ENCODE measurements at regions not wholly inside any gene's neighbourhood (a gene's known extent, or its start where the extent isn't known, plus 50 kb on each side); places are given as distances from the start of the nearest gene placed in this dataset.
"Not testable (repeated sequence)": the region's sequence is repeated elsewhere in the genome, so short reads cannot be mapped to it uniquely, and the experiment has no call there.

GRCh38 chr2:180927030-180927686 lies 53.2 kb upstream of the UBE2E3 start:
- no peak for DNase-seq

GRCh38 chr2:180925700-180926099 lies 54.7 kb upstream of the UBE2E3 start:
- DNase-seq, result no peak

DNA sequence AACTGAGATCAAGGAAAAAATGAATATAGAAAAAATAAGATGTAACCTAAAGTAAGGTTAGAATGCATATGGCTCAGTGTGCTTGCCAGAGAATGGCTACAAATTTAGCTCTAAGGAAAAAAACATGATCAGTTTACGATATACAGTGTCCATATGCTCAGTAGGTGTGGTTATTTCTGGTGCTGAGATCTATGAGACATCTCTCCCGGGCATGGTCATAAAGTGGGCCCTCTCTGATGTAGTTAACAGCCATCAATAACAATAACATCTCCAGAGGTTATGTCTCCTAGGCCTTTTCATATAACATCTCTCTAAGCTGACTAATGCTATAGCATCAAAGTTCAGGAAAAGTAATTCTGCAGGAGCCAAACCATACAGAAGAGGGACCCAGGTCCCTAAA lies 56.3 kb upstream of the UBE2E3 start:
- DNase-seq, result no peak

GRCh38 chr2:180910831-180911665 lies 69.4 kb upstream of the UBE2E3 start:
- no peak for DNase-seq

GRCh38 chr2:180907731-180908130 lies 72.7 kb upstream of the UBE2E3 start:
- no peak for DNase-seq

- DNase-seq, result no peak
Measured at GRCh38 chr2:180905461-180905860, 74.9 kb upstream of the UBE2E3 start.

- no peak for DNase-seq
Measured at GRCh38 chr2:180905002-180905401, 75.4 kb upstream of the UBE2E3 start.

GRCh38 chr2:180901331-180901730 lies 79.1 kb upstream of the UBE2E3 start:
- DNase-seq, result no peak

DNA sequence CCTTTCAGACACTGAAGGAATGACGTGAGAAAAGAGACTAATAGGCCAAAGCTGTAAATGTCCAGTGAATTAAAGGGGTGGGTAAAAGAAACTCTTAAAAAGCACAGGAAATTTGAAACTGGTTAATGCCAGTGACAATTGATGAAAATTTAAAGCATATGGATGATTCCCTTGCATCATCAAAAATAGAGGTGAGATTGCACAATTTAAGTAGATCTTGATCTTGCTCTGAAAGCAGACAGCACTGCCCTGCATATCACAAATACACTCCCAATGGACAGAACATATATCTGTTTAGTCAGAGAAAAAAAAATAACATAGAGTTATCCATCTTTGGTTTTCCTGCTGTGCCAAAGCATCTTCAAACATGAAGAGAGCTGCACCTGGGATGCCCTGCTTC lies 86.7 kb upstream of the UBE2E3 start:
- DNase-seq, result no peak

DNA sequence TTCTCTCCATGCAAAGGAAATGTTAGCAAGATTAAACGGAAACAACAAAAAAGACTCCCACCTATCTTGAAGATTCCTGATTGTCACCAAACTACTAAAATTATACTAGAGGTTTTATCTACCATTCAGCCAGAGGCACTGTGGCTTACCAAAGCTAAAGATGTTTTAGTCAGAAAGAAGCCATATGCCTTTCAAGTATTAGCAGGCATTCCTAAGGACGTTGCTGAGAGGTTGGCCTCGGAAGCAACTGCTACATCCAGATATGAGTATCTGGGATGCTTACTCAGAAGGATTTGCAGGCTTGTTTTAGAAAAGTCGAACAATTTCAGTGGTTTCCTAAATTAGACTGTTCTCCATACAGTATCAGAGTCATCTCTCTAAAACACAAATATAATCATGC lies 88.3 kb upstream of the UBE2E3 start:
- no peak for DNase-seq

GRCh38 chr2:180891360-180891759 lies 89.0 kb upstream of the UBE2E3 start:
- no peak for DNase-seq

GRCh38 chr2:180890781-180891180 lies 89.6 kb upstream of the UBE2E3 start:
- DNase-seq, result no peak

DNA sequence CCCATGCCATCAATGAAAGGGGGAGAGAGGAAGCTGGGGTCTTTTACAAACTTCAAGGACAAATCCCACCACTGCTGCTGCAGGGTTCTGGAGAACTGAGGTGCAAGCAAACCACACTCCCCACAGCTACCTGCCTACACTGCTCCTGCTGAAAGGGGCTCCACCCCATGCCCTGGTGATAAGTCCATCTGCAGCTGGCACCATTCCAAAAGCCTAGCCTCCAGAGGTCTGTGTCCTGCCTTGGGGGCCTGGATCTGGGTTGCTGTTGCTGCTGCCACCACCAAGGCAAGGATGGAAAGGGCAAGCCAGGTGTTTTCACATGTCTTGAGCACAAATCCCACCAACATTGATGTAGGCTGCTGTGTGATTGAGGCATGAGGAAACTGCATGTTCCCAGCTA lies 97.4 kb upstream of the UBE2E3 start:
- no peak for DNase-seq

- no peak for DNase-seq
Measured at GRCh38 chr2:180876506-180876905, 103.9 kb upstream of the UBE2E3 start.

DNA sequence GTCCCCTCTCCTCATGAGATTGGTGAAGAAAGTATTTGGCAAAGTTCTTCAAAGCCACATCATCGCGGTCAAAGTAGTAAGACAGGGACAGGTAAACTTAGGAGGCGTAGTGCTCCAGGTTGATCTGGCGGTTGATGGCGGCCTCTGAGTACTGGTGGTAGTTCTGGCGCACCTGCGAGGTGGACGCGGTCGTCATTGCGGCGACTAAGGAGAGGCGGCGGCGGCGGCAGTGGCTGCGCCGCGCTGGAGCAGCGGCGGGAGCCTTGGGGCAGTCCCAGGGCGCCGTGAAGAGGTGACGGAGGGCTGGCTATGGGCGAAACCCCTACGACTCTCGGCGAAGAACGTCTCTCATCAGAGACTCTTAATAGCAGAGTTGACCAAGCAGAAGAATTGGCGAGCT lies 107.2 kb upstream of the UBE2E3 start:
- DNase-seq, result no peak

DNA sequence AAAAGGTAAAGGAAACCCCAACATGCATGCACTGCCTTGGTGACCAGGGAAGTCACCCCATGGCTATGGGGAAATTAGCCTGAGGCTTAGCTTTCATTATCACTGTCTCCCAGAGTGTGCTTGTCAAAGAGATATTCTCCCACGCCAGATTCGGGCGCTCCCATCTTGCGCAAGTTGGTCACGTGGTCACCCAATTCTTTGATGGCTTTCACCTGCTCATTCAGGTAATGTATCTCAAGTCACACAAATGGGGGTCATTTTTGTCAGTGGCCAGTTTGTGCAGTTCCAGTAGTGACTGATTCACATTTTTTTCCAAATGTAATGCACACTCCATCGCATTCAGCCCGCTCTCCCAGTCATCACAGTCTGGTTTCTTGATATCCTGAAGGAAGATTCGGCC lies 107.6 kb upstream of the UBE2E3 start:
- not testable (repeated sequence) for DNase-seq

- DNase-seq, result no peak
Measured at GRCh38 chr2:180872255-180872654, 108.2 kb upstream of the UBE2E3 start.

DNA sequence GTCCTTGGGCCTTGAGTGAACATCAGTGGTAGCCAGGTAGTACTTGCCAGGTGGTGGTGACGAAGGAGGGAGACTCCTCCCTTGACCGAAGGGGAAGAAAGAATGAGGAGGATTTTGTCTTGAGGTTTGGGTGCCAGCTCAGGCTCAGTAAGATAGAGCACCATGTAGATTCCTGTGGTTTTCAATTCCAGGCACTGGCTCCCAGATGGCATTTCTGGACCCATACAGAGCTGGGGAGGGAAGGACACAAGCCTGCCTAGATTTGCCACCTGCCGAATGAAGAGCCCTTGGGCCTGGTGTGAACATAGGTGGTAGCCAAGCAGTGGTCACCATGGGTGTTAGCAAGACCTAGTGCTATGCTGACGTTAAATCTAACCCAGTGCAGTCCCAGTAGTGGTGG lies 108.8 kb upstream of the UBE2E3 start:
- no peak for DNase-seq

GRCh38 chr2:180849851-180850250 lies 130.6 kb upstream of the UBE2E3 start:
- no peak for DNase-seq

DNA sequence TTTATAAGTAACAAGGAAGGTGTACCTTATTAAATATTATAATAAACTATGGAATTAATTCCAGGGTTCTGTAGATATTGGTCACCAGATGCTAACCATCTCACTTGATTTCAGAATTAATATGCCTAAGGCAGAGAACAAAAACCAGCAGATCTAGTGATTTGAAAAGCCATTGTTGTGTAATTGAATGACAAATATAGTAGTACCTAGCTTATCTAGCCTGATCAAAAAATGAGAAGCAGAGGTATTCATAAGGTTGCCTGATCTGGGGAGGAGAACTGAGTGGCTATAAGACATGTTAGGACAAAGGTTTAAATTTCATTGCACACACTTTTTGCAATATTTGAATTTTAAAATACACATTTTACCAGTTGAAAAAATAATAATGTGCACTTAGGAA lies 132.0 kb upstream of the UBE2E3 start:
- no peak for DNase-seq

DNA sequence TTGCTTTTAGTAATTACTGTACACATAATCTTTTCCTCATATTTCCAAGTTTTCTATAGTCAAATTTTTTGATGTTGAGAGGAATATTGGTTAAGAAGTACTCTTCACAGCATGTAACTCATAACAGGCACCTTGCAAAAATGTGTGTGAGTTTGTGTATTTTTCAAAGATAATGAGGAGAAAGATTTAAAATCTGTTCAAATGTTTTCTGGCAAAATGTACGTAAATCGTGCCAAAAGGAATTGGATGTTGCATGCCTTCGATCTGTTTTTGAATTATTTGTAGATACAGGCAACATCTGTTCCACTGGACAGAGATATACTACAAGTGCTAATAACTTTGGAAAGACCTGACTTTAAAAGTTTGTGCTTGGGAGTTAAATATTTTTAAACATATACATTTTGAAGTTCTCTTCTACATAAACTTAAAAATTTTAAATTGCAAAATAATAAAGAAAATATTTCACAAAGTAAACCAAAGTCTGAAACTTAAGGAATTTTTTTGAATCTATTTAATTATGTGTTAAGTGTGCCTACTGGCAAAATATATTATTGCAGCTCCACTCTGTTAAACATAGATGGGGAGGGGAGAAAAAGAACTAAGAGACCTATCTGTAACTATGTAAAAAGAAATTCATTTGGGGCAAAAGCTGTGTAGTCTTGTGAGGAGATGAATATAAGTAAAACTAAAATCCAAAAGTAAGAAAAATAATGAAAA lies 133.5 kb upstream of the UBE2E3 start:
- no peak for DNase-seq

DNA sequence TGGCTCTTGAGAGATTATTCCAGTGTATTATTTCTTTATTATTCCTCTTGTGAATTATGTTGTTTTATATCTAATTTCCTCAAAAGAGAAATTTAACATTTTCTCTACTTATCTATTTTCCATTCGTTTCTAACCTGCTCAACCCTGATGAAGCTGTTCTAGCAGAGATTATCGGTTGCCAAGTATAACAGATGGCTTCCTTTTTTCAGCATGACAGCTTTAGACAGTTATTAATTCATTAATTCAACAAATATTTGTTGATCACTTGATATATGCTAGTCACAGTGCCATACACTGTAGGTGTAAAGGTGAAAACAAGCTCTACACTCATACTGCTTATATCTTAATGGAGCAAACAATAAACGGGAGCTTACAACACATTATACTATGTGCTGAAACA lies 137.9 kb upstream of the UBE2E3 start:
- DNase-seq, result no peak

DNA sequence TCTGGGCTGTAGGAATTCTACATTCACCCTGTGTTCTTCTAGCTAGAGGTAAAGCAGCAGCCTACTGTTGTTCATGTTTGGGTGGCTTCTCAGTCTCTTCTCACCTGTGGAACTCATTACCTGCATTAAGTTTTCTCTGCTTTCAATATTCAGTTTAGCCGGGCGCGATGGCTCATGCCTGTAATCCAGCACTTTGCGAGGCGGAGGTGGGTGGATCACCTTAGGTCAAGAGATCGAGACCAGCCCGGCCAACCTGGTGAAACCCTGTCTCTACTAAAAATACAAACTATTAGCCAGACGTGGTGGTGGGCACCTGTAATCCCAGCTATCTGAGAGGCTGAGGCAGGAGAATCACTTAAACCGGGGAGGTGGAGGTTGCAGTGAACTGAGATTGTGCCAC lies 139.8 kb upstream of the UBE2E3 start:
- DNase-seq, result no peak

DNA sequence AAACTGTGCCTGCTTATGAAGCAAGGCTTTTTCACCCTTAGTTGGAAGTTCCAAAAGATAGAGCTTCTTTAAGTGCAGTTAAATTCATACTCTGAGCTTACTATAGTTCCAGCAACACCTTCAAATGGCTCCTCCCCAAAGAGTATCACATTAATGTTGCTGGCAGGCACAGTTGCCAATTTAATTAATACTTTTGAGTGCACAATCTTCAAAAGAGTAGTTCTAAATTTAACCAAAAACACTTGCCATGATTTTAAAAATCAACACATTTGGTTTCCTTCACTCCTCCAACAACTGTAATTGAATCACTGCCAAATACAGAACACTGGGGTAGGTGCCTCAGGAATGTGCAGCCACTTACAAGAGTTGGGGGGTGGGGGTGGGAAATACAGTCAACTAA lies 150.6 kb upstream of the UBE2E3 start:
- no peak for DNase-seq
